IPS DF 19.7 (cell line): ENCODE measurements at regions not wholly inside any gene's neighbourhood (a gene's known extent, or its start where the extent isn't known, plus 50 kb on each side); places are given as distances from the start of the nearest gene placed in this dataset.
"Not testable (repeated sequence)": the region's sequence is repeated elsewhere in the genome, so short reads cannot be mapped to it uniquely, and the experiment has no call there.

Source experiments
- DNase-seq: peaks from one replicate; pipeline ENCODE4 v3.0.0-alpha.2; 2013; ENCODE audit warnings: low read depth, low spot score

GRCh38 chr2:34215174-34215573 is 616.1 kb upstream of the FAM98A start:
- DNase-seq: no peak

GRCh38 chr2:34210382-34210781 is 611.3 kb upstream of the FAM98A start:
- not testable (repeated sequence) for DNase-seq

GRCh38 chr2:34204560-34204959 is 605.5 kb upstream of the FAM98A start:
- DNase-seq: no peak

- no peak for DNase-seq
Measured at GRCh38 chr2:34201099-34201498, 602.0 kb upstream of the FAM98A start.

- DNase-seq: no peak
Measured at GRCh38 chr2:34199971-34200370, 600.9 kb upstream of the FAM98A start.

DNA sequence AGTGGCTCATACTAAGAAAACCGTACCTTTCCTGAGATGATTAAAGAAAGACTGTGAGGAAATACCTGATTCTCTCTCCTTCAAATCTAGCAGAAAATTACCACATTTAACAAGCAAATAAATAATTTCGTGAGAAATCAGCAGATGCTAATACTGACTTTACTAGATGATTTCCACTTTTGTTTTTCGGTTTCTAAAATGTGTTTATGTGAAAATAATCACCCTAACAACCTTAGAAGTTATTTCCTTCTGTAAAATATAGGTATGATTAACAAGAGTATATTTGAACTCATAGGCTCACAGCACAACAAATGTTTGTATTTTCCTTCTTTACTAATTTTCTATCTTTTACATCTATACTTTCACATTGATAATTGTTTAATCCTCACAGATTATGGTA is 594.1 kb upstream of the FAM98A start:
- DNase-seq: no peak

DNA sequence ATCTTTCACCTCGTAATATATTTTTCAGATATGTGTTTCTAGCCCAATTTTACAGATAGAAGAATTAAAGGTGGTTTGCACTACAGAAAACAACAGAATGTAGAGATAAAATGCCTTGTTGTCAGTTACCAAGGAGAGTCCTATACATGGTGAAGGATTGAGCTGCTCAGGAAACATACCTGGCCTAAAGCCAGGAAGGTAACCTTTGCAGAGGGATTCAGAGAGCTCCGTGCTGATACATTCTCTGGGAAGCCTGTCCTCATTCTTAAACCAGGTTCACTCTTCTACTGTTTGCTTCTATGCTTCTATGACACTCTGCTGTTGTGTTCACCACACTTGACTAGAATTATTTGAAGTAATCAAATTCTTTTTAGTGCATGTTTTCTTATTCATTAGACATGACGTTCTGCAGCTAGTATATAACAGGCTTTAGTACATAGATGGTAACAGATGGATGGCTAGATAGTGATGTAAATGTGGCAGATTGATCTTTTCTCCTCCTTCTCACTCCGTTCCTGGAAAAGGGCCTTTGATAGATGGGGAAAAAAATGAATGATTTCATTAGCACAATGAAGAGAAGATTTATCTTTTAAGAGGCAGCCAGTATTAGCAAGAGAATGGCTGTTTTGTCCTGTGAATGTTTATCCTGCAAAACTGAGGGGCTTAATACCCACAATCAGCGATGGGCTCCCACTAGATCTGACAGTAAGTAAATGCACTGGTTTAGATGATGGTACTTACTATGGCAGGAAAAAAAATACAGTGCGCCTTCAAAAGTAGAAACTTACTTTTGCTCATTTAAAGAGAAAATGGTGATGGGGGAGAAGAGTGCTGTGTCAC is 589.6 kb upstream of the FAM98A start:
- DNase-seq: no peak

- DNase-seq: no peak
Measured at GRCh38 chr2:34179511-34179910, 580.4 kb upstream of the FAM98A start.

GRCh38 chr2:34178482-34178881 is 579.4 kb upstream of the FAM98A start:
- DNase-seq: no peak

DNA sequence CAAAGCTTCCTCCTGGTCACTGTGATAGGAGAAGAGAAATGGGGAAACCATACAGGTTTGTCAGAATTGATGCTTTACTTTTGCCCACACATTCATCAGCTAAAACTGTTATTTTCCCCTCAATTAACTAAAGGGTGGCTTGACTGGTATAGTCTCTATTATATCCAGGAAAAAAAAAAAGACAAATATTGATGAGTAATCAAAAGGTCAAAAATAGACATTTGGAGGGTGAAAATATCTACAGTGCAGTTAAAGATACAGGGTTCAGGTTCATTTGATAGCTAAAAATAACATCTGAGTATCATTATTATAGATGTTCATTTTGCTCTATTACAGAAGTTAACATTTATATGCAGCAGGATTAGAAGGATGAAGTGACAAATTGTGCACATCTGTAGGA is 577.6 kb upstream of the FAM98A start:
- no peak for DNase-seq

GRCh38 chr2:34174506-34174905 is 575.4 kb upstream of the FAM98A start:
- DNase-seq: no peak

- no peak for DNase-seq
Measured at GRCh38 chr2:34162231-34162630, 563.1 kb upstream of the FAM98A start.

DNA sequence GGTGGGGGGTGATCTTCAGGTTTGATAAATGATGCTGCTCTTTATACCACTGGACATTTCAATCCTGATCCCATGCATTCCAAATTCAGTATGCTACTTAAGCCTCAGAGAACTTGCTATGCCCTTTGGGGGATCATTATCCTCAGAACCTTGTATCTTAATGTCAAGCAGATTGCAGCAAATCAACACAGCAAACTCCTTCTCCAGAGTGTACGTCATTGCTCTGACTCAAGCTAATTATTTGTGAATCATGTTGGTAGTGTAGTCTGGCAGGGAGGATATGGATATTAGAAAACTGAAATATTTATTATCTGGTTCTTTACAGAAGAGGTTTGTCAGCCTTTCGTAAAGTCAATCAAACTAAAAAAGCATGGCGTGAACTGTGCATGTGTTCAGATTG is 562.5 kb upstream of the FAM98A start:
- DNase-seq: no peak

GRCh38 chr2:34159901-34160300 is 560.8 kb upstream of the FAM98A start:
- DNase-seq: no peak

GRCh38 chr2:34153484-34153883 is 554.4 kb upstream of the FAM98A start:
- DNase-seq: no peak

DNA sequence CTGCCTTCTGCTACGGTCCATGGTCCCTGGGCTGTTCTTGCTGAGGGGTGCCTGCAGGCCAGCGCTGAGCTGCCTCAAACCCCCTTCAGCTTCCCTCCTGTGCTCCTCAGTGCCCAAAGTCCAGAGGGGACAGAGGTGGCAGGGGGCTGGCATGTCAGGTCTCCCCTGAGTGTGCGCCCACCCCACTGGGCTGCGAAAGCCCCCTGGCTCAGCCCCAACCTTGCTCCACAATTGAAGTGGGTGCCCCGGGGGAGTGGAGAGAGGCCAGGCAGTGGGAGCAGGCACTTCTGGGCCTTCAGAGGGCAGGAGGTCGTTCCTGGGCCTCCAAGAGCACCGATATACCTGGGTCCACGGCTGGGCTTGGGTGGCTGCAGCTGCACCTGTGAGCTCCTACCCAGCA is 548.7 kb upstream of the FAM98A start:
- no peak for DNase-seq

DNA sequence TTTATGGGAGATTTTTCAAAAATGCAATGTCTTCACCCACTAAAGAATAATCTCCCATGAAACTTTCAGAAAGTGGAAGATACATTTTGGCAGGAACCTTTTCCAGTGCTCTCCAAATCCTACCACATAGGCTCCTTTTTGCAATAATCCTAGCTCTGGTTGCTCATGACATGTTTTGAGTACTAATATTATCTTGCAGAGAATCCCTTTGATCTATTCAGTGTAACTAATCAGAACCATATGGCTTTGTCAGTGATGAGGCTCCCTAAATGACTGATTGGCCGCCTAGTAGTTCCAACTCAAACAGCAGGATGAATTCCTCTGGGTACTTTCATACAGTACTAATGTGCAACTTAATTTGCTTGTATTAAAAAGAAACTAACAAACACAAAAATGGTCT is 544.0 kb upstream of the FAM98A start:
- no peak for DNase-seq

DNA sequence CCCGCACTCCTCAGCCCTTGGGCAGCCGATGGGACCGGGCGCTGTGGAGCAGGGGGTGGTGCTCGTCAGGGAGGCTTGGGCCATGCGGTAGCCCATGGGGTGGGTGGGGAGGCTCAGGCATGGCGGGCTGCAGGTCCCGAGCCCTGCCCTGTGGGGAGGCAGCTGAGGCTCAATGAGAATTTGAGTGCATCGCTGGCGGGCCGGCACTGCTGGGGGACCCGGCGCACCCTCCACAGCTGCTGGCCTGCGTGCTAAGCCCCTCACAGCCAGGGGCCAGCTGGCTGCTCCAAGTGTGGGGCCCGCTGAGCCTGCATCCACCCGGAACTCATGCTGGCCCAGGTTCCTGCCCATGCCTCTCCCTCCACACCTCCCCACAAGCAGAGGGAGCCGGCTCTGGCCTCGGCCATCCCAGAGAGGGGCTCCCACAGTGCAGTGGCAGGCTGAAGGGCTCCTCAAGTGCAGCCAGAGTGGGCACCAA is 543.5 kb upstream of the FAM98A start:
- DNase-seq: not testable (repeated sequence)

- not testable (repeated sequence) for DNase-seq
Measured at GRCh38 chr2:34133065-34133464, 534.0 kb upstream of the FAM98A start.

GRCh38 chr2:34126279-34126678 is 527.2 kb upstream of the FAM98A start:
- DNase-seq: no peak

DNA sequence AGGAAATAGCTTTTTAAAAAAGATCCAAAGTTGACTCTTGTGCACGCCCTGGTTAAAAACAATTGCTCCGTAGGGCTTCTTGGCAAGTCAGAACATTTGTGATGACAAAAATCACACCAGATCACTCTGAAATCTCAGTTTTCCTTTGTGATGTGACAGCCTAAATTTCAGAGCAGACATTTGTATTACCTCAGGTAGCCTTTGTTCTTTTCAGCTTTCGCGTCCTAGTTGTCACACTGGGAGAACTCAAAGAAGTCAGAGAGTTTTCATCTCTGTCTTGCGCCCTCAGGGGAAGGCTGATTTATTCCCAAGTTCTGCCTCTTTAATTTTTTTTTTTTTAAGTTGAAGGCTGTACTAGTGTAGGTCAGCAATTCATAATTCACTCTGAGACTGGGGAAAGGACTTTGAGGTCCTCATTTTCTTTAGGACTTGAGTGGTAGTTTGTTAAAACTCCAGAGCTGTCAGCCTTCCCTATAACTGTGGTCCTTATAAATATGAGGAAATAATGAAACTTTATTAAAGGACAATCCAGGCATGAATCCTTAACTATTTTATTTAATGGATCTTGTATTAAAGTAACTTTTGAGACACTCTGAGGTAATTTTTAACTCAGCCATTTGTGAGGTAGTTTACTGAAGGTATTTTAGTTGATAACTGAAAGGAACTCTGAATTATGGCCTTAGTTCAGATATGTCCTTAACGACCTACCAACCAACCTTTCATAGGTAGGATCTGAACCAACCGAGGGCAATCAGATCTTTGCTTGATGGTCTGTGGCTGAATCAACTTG is 525.1 kb upstream of the FAM98A start:
- no peak for DNase-seq

GRCh38 chr2:34121076-34121475 is 522.0 kb upstream of the FAM98A start:
- no peak for DNase-seq

GRCh38 chr2:34115076-34115475 is 516.0 kb upstream of the FAM98A start:
- no peak for DNase-seq
